ENCODE measurements at regions not wholly inside any gene's neighbourhood (a gene's known extent, or its start where the extent isn't known, plus 50 kb on each side); places are given as distances from the start of the nearest gene placed in this dataset.

DNA sequence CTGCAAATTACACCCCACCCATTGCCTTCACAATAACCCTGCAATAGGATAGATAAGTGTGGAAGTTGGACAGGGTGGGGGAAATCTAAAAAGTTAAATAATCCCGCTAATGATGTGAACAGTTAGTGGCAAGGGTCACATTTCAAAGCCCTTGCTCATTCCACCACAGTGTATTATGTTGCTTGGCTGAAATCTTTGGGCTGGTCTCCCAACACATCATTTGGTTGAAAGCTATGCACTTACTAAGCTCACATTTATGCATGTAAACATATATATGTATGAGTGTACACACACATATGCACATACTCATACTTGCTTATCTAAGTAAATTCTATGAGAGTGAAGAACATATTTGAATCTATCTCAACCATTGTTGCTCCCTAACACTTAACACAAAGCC lies 197.8 kb downstream of the RDH14 start:
- TF ChIP-seq CBX2 (IDR thresholded peaks at IDR 0.05; ENCODE audit: borderline replicate concordance, low read depth), result no peak
- TF ChIP-seq MAFK (IDR thresholded peaks at IDR 0.05; ENCODE audit: partially characterized antibody), result no peak
- TF ChIP-seq, protein P1, sequence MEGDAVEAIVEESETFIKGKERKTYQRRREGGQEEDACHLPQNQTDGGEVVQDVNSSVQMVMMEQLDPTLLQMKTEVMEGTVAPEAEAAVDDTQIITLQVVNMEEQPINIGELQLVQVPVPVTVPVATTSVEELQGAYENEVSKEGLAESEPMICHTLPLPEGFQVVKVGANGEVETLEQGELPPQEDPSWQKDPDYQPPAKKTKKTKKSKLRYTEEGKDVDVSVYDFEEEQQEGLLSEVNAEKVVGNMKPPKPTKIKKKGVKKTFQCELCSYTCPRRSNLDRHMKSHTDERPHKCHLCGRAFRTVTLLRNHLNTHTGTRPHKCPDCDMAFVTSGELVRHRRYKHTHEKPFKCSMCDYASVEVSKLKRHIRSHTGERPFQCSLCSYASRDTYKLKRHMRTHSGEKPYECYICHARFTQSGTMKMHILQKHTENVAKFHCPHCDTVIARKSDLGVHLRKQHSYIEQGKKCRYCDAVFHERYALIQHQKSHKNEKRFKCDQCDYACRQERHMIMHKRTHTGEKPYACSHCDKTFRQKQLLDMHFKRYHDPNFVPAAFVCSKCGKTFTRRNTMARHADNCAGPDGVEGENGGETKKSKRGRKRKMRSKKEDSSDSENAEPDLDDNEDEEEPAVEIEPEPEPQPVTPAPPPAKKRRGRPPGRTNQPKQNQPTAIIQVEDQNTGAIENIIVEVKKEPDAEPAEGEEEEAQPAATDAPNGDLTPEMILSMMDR (IDR thresholded peaks at IDR 0.05), result no peak
- TF ChIP-seq, protein P2, sequence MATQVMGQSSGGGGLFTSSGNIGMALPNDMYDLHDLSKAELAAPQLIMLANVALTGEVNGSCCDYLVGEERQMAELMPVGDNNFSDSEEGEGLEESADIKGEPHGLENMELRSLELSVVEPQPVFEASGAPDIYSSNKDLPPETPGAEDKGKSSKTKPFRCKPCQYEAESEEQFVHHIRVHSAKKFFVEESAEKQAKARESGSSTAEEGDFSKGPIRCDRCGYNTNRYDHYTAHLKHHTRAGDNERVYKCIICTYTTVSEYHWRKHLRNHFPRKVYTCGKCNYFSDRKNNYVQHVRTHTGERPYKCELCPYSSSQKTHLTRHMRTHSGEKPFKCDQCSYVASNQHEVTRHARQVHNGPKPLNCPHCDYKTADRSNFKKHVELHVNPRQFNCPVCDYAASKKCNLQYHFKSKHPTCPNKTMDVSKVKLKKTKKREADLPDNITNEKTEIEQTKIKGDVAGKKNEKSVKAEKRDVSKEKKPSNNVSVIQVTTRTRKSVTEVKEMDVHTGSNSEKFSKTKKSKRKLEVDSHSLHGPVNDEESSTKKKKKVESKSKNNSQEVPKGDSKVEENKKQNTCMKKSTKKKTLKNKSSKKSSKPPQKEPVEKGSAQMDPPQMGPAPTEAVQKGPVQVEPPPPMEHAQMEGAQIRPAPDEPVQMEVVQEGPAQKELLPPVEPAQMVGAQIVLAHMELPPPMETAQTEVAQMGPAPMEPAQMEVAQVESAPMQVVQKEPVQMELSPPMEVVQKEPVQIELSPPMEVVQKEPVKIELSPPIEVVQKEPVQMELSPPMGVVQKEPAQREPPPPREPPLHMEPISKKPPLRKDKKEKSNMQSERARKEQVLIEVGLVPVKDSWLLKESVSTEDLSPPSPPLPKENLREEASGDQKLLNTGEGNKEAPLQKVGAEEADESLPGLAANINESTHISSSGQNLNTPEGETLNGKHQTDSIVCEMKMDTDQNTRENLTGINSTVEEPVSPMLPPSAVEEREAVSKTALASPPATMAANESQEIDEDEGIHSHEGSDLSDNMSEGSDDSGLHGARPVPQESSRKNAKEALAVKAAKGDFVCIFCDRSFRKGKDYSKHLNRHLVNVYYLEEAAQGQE (IDR thresholded peaks at IDR 0.05), result no peak
- TF ChIP-seq JUN (IDR thresholded peaks at IDR 0.05), result no peak
- TF ChIP-seq ESRRA (IDR thresholded peaks at IDR 0.05; ENCODE audit: borderline replicate concordance, low read length), result no peak
- TF ChIP-seq POLR2A (IDR thresholded peaks at IDR 0.05; ENCODE audit: low read length), result no peak
- no peak for TF ChIP-seq NFE2L2 (conservative IDR thresholded peaks at IDR 0.05; ENCODE audit: low read length)
- no peak for TF ChIP-seq KDM1A (IDR thresholded peaks at IDR 0.05; ENCODE audit: low read depth)
- TF ChIP-seq CEBPB (IDR thresholded peaks at IDR 0.05), result no peak
- TF ChIP-seq RARB (CRISPR knock-in tag; IDR thresholded peaks at IDR 0.05), result no peak
- TF ChIP-seq JUNB (IDR thresholded peaks at IDR 0.05), result no peak
- no peak for TF ChIP-seq CHD2 (IDR thresholded peaks at IDR 0.05; ENCODE audit: low read length, partially characterized antibody)
- TF ChIP-seq, protein P3, sequence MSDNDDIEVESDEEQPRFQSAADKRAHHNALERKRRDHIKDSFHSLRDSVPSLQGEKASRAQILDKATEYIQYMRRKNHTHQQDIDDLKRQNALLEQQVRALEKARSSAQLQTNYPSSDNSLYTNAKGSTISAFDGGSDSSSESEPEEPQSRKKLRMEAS (IDR thresholded peaks at IDR 0.05), result no peak
